SU-DHL-6 (cell line): ENCODE measurements at regions not wholly inside any gene's neighbourhood (a gene's known extent, or its start where the extent isn't known, plus 50 kb on each side); places are given as distances from the start of the nearest gene placed in this dataset.

Experiments
- H2AFZ ChIP-seq: fragments of 200-600 bp; sonication (generic); 2 replicates; pipeline ENCODE4 v1.6.1; 2014; ENCODE audit warnings: low read depth, mild to moderate bottlenecking, moderate library complexity, mixed read lengths, antibody characterized with exemption, low read length; ENCODE audit not compliant: severe bottlenecking
- H3F3A ChIP-seq: fragments of 200-600 bp; shearing (Covaris generic); 2 replicates; pipeline ENCODE4 v1.6.0; 2016; ENCODE audit warnings: antibody characterized with exemption, mild to moderate bottlenecking; ENCODE audit not compliant: insufficient read depth
- H3K27ac ChIP-seq: fragments of 200-600 bp; sonication (generic); 2 replicates; pipeline ENCODE4 v1.5.1; 2016; ENCODE audit warnings: low read depth, mild to moderate bottlenecking, low read length, moderate library complexity, mixed read lengths
- H3K27me3 ChIP-seq: fragments of 200-600 bp; sonication (generic), shearing (Covaris generic); 2 replicates; pipeline ENCODE4 v1.6.0; 2014; ENCODE audit warnings: mild to moderate bottlenecking, low read length
- H3K36me3 ChIP-seq: fragments of 200-600 bp; sonication (generic); 2 replicates; pipeline ENCODE4 v1.6.1; 2014; ENCODE audit warnings: mild to moderate bottlenecking, low read length, mixed read lengths
- H3K4me2 ChIP-seq: fragments of 300-600, 200-600 bp; shearing (Covaris generic), sonication (generic); 2 replicates; pipeline ENCODE4 v1.6.0; 2014; ENCODE audit warnings: low read length, low read depth, mild to moderate bottlenecking; ENCODE audit not compliant: poor library complexity, severe bottlenecking
- H3K4me3 ChIP-seq: fragments of 200-600 bp; sonication (generic); 2 replicates; pipeline ENCODE4 v1.5.1; 2014; ENCODE audit warnings: antibody characterized with exemption, low read length, mild to moderate bottlenecking, mixed read lengths; ENCODE audit not compliant: insufficient read depth, poor library complexity, severe bottlenecking
- H3K79me2 ChIP-seq: fragments of 200-600 bp; sonication (generic); 2 replicates; pipeline ENCODE4 v1.6.1; 2014; ENCODE audit warnings: mild to moderate bottlenecking, low read length, moderate library complexity; ENCODE audit not compliant: insufficient read depth
- H3K9ac ChIP-seq: fragments of 200-600 bp; sonication (generic); 2 replicates; pipeline ENCODE4 v1.7.0; 2014; ENCODE audit warnings: mild to moderate bottlenecking, low read length
- H3K9me2 ChIP-seq: fragments of 200-600 bp; sonication (generic); replicated peaks from 2 replicates; pipeline ENCODE4 v1.6.1; 2014; ENCODE audit warnings: low read length; ENCODE audit not compliant: insufficient read depth
- H3K9me3 ChIP-seq: fragments of 200-600 bp; sonication (generic); 2 replicates; pipeline ENCODE4 v1.6.1; 2014; ENCODE audit warnings: low read length, mixed read lengths; ENCODE audit not compliant: insufficient read depth
- H4K20me1 ChIP-seq: fragments of 200-600 bp; sonication (generic); 2 replicates; pipeline ENCODE4 v1.6.1; 2014; ENCODE audit warnings: low read depth, mild to moderate bottlenecking, antibody characterized with exemption, low read length, moderate library complexity, mixed read lengths
- EZH2phosphoT487 ChIP-seq: fragments of 200-600 bp; sonication (generic), shearing (Covaris generic); conservative IDR thresholded peaks from 2 replicates; pipeline ENCODE4 v1.6.1; 2018; ENCODE audit warnings: mild to moderate bottlenecking, antibody characterized with exemption, low read length, moderate library complexity, mixed read lengths
- TF ChIP-seq, protein P1 (sequence below): fragments of 200-600 bp; sonication (generic); IDR thresholded peaks from one replicate; pipeline ENCODE4 v1.5.1; 2017; ENCODE audit warnings: antibody characterized with exemption, mild to moderate bottlenecking, low read length, moderate library complexity; ENCODE audit not compliant: insufficient read depth, poor library complexity, severe bottlenecking

DNA sequence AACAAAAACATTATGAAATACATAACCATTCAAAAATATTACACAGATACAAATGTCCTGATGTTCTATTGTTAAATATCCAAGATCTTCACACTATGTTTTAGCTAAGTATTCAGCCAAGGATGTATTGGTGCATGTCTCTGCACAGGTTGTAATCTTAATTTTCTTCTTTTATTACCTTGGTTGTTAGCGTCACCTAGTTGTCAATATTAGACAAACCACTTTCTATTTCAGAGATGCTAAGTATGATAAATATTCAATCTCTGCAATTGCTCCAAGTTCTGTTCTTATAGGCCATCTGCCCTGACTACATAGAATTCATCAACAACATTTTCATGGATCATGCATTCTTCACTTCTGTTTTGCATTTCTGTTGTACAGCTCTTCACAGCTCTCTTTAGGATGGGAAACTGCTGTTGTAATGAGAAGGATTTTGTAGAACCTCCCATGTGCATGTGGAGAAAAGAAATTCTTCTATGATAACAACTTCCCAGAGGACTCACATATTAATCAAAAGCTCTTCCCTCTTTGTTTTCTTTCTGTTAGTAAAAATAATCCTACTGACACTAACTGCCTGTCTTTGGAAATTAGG, 380.1 kb downstream of the NUF2 start:
- H3F3A ChIP-seq = no peaks in the 10 kb centered on the region
- no peak for TF ChIP-seq EZH2phosphoT487
- TF ChIP-seq, protein P1, sequence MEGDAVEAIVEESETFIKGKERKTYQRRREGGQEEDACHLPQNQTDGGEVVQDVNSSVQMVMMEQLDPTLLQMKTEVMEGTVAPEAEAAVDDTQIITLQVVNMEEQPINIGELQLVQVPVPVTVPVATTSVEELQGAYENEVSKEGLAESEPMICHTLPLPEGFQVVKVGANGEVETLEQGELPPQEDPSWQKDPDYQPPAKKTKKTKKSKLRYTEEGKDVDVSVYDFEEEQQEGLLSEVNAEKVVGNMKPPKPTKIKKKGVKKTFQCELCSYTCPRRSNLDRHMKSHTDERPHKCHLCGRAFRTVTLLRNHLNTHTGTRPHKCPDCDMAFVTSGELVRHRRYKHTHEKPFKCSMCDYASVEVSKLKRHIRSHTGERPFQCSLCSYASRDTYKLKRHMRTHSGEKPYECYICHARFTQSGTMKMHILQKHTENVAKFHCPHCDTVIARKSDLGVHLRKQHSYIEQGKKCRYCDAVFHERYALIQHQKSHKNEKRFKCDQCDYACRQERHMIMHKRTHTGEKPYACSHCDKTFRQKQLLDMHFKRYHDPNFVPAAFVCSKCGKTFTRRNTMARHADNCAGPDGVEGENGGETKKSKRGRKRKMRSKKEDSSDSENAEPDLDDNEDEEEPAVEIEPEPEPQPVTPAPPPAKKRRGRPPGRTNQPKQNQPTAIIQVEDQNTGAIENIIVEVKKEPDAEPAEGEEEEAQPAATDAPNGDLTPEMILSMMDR = no peak
- H3K9me2 ChIP-seq = no peaks in the 10 kb centered on the region
- H3K27me3 ChIP-seq = no peaks in the 10 kb centered on the region
- H3K36me3 ChIP-seq = no peaks in the 10 kb centered on the region
- no peaks in the 10 kb centered on the region for H4K20me1 ChIP-seq
- H2AFZ ChIP-seq = no peak overlapping the region
- H3K4me2 ChIP-seq = no peak overlapping the region
- H3K4me3 ChIP-seq = no peak overlapping the region
- H3K79me2 ChIP-seq = no peaks in the 10 kb centered on the region
- no peak overlapping the region for H3K9ac ChIP-seq
- no peaks in the 10 kb centered on the region for H3K9me3 ChIP-seq
- no peak overlapping the region for H3K27ac ChIP-seq

DNA sequence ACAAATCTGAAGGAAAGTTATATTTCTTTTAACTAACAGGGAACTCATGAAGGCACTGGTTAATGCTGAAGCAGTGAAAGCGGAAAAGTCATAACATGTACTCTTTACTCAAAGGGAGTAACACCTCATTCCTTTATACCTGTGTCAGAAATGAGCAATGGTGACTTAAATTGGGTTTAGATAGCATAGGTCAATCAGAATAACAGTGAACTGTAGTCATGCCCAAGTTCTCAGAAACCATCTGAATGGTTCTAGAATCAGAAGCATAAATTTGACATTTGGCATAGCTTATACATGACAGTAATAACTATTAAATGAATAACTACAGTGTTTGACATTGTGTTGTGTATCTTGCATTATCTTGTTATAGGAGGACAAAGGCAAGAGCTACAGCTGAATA, 382.0 kb downstream of the NUF2 start:
- H3K9ac ChIP-seq = no peak overlapping the region
- H3K4me3 ChIP-seq = no peak overlapping the region
- no peak overlapping the region for H3K4me2 ChIP-seq
- no peak overlapping the region for H2AFZ ChIP-seq
- H3K36me3 ChIP-seq = no peaks in the 10 kb centered on the region
- no peaks in the 10 kb centered on the region for H3K27me3 ChIP-seq
- no peaks in the 10 kb centered on the region for H3F3A ChIP-seq
- TF ChIP-seq, protein P1 = no peak
- no peak for TF ChIP-seq EZH2phosphoT487
- no peaks in the 10 kb centered on the region for H3K79me2 ChIP-seq
- no peak overlapping the region for H3K27ac ChIP-seq
- H4K20me1 ChIP-seq = no peaks in the 10 kb centered on the region
- no peaks in the 10 kb centered on the region for H3K9me2 ChIP-seq
- H3K9me3 ChIP-seq = no peaks in the 10 kb centered on the region

DNA sequence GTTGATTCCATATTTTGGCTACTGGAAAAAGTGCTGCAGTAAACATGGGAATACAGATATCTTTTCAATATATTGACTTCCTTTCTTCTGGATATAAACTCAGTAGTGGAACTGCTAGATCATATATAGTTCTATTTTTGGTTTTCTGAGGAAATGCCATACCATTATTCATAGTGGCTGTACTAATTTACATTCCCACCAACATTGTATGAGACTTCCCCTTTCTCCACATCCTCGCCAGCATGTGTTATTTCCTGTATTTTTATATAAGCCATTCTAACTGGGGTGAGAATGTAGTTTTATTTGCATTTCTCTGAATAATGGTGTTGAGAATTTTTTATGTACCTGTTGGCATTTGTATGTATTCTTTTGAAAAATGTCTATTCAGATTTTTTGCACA, 385.2 kb downstream of the NUF2 start:
- Histone ChIP-seq H3F3A (no peaks in the 10 kb centered on the region), H3K27ac (no peak overlapping the region), H3K9me3 (no peaks in the 10 kb centered on the region), H4K20me1 (no peaks in the 10 kb centered on the region), H2AFZ (no peak overlapping the region), H3K79me2 (no peaks in the 10 kb centered on the region), H3K4me2 (no peak overlapping the region), H3K9ac (no peak overlapping the region), H3K9me2 (no peaks in the 10 kb centered on the region), H3K36me3 (no peaks in the 10 kb centered on the region), H3K27me3 (no peaks in the 10 kb centered on the region), H3K4me3 (no peak overlapping the region)
- TF ChIP-seq, protein P1 = no peak
- no peak for TF ChIP-seq EZH2phosphoT487
